IPS DF 6.9 (cell line): ENCODE measurements at regions not wholly inside any gene's neighbourhood (a gene's known extent, or its start where the extent isn't known, plus 50 kb on each side); places are given as distances from the start of the nearest gene placed in this dataset.

Experiments
- DNase-seq: peaks from one replicate; pipeline ENCODE4 v3.0.0-alpha.2; 2013; ENCODE audit warnings: low read depth, low spot score
- H3K27ac ChIP-seq: one replicate; pipeline ENCODE4 v1.5.1; 2013; ENCODE audit warnings: low read length, control low read depth
- H3K27me3 ChIP-seq: 2 replicates; pipeline ENCODE4 v1.6.1; 2013; ENCODE audit warnings: mild to moderate bottlenecking, low read length; ENCODE audit not compliant: control insufficient read depth, insufficient read depth
- H3K36me3 ChIP-seq: 2 replicates; pipeline ENCODE4 v1.6.1; 2013; ENCODE audit warnings: low read length; ENCODE audit not compliant: control insufficient read depth, insufficient read depth
- H3K4me1 ChIP-seq: 2 replicates; pipeline ENCODE4 v1.6.1; 2013; ENCODE audit warnings: low read length; ENCODE audit not compliant: control insufficient read depth, insufficient read depth
- H3K4me3 ChIP-seq: 2 replicates; pipeline ENCODE4 v1.5.1; 2013; ENCODE audit warnings: mild to moderate bottlenecking, low read length
- H3K9me3 ChIP-seq: 2 replicates; pipeline ENCODE4 v1.6.1; 2013; ENCODE audit warnings: low read length, inconsistent platforms; ENCODE audit not compliant: control insufficient read depth, insufficient read depth
- WGBS: extraction: QIAGEN DNeasy Blood & Tissue Kit; methylation state at CpG from one replicate; pipeline ENCODE4 v1.1.7; 2013; ENCODE audit warnings: mixed read lengths, missing lambda C conversion rate; ENCODE audit not compliant: insufficient read length, insufficient coverage; 5-methylcytosine and 5-hydroxymethylcytosine counted together

DNA sequence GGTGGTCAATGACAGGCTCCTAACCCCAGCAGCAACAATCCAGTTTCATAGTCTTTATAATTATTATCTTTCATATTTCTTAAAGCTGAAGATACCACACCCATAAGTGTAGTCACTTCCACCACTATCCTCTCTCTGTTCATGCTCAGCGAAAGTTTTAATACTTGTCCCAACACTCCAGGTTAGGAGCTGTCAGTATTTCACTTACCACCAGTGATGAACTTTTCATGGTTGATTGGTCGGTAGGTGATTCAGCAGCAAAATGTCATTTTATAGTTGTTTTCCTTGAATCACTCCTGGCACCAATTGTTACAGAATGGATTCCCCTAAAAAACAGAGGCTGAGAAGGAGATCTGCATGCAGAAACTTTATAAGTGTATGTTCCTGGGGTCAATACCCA, 324.9 kb downstream of the CCDC85A start:
- DNase-seq: no peak
- no peak overlapping the region for H3K4me3 ChIP-seq
- H3K9me3 ChIP-seq: no peaks in the 10 kb centered on the region; the same call in 1 of the 2 replicates
- no peaks in the 10 kb centered on the region for H3K27me3 ChIP-seq
- no peak overlapping the region for H3K27ac ChIP-seq
- no CpG with 5 or more reads among the region's 2 CpGs for WGBS
- no peaks in the 10 kb centered on the region for H3K36me3 ChIP-seq
- H3K4me1 ChIP-seq: no peaks in the 10 kb centered on the region

DNA sequence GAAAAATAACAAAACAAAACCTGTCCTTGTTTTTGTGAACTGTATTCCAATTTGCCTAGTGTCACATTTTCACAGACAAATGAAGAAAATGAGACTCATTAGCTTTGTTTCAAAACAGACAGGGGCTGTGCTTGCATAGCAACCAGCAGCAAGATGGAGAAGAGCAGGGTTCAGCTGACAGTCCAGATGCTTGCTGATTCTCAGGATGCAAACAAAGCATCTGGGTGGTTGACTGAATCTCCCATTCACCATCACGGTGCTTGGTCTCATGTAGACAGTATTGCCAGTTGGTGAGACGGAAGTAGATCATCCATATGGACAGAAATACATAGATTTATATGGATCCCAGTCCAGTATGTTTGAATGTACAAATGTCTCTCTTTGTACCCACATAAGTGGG, 326.8 kb downstream of the CCDC85A start:
- H3K36me3 ChIP-seq: no peaks in the 10 kb centered on the region
- H3K9me3 ChIP-seq: no peaks in the 10 kb centered on the region; the same call in 1 of the 2 replicates
- no peak overlapping the region for H3K27ac ChIP-seq
- WGBS: no CpG with 5 or more reads among the region's 2 CpGs
- no peak for DNase-seq
- H3K4me3 ChIP-seq: no peak overlapping the region
- no peaks in the 10 kb centered on the region for H3K4me1 ChIP-seq
- no peaks in the 10 kb centered on the region for H3K27me3 ChIP-seq

- Histone ChIP-seq H3K4me3 (no peak overlapping the region), H3K9me3 (no peaks in the 10 kb centered on the region; the same call in 1 of the 2 replicates), H3K27ac (no peak overlapping the region), H3K4me1 (no peaks in the 10 kb centered on the region), H3K36me3 (no peaks in the 10 kb centered on the region), H3K27me3 (no peaks in the 10 kb centered on the region)
- no peak for DNase-seq
Measured at GRCh38 chr2:56515399-56515798, 331.6 kb downstream of the CCDC85A start.

DNA sequence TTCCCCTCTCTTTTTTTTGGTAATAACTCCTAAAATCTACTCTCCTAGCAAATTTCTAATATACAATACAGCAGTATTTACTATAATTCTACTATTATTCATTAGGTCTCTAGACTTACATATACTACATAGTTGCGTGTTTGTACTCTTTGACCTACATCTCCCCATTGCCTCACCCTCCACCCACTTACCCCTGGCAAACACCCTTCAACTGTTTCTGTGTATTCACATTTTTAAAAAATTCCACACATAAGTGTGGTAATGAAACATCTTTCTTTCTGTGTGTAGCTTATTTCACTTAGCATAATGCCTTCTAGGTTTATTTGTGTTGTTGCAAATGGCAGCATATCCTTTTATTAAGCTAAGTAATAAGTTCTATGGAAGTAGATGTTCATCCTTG, 336.0 kb downstream of the CCDC85A start:
- WGBS: no CpG with 5 or more reads among the region's 1 CpG

GRCh38 chr2:56522605-56523089, 338.9 kb downstream of the CCDC85A start:
- H3K4me3 ChIP-seq: no peak overlapping the region
- H3K9me3 ChIP-seq: no peaks in the 10 kb centered on the region
- DNase-seq: no peak
- H3K36me3 ChIP-seq: no peaks in the 10 kb centered on the region
- no peaks in the 10 kb centered on the region for H3K27me3 ChIP-seq
- no peak overlapping the region for H3K27ac ChIP-seq
- no peaks in the 10 kb centered on the region; the same call in 1 of the 2 replicates for H3K4me1 ChIP-seq
- no CpG with 5 or more reads among the region's 5 CpGs for WGBS

More for the DNA sequence above, 336.0 kb downstream of the CCDC85A start:
- Histone ChIP-seq H3K27me3 (no peaks in the 10 kb centered on the region), H3K4me1 (no peaks in the 10 kb centered on the region; the same call in 1 of the 2 replicates), H3K27ac (no peak overlapping the region), H3K4me3 (no peak overlapping the region), H3K9me3 (no peaks in the 10 kb centered on the region), H3K36me3 (no peaks in the 10 kb centered on the region)
- no peak for DNase-seq

DNA sequence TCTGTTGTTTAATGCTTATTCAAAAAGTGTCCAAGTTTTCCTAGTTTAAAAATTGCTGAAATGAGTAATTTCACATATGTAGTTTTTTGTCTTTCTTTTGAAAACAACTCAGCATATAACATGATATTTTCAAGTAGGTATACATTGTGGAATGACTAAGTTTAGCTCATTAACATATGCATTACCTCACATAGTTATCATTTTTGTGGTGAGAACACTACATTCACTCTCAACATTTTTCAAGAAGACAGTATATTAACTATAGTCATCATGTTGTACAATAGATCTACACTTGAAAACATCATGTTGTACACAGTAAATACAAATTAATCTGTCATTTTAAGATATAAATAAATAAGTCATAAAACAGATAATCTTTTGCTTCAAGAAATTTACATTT, 340.0 kb downstream of the CCDC85A start:
- DNase-seq: no peak
- Histone ChIP-seq H3K9me3 (no peaks in the 10 kb centered on the region), H3K4me3 (no peak overlapping the region), H3K27ac (no peak overlapping the region), H3K4me1 (no peaks in the 10 kb centered on the region; the same call in 1 of the 2 replicates), H3K27me3 (no peaks in the 10 kb centered on the region), H3K36me3 (no peaks in the 10 kb centered on the region)

DNA sequence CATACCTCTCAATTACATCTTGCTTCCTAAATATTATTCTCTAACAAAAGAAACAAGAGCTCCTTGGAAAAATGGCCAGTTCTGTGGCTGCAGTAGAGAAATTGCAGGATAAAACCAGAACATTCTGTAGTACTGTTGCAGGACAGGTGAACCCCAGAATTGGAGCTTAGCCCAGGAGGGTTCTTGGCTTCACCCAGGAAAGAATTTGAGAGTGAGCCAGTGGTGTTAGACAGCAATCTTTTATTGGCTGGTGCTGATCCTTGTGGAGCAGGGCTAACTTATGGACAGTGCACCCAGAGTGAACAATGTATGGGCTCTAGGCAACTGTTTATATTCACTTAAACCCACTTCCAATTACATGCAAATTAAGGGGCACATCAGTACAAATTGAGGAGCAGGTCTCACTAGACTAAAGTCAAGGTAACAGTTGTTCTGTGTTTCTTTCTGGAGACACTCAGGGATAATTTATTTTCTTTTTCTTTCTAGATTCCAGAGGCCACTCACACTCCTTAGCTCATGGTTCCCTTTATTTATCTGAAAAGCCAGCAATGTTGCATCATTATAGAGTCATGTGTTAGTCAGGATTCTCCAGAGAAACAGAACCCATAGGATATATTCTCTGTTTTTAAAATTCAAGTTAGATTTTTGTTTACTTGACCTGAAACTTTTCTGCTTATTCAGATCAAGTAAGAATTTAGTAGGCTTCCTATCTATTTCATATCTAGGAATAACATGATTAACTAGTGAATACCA, 348.1 kb downstream of the CCDC85A start:
- Histone ChIP-seq H3K27ac (no peak overlapping the region), H3K36me3 (no peaks in the 10 kb centered on the region), H3K4me1 (no peaks in the 10 kb centered on the region), H3K9me3 (no peaks in the 10 kb centered on the region), H3K27me3 (no peaks in the 10 kb centered on the region), H3K4me3 (no peak overlapping the region)
- DNase-seq: no peak

DNA sequence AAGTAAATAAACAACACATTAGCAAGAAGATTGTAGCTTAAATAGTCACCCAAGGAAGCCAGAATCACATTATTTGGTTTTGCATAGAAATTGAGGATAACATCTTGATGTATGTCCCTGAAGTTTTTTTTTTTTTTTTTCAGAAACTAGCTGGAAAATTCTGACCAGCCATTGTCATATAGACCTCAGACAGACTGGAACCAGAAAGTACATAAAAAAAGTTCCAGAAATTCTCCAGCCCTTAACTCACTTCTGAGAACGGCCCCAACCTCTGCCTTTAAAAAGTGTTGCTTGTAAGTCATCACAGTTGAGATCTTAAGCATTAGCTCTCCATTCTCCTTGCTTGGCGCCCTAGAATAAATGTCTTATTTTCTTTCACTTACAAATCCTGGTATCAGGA, 350.5 kb downstream of the CCDC85A start:
- no CpG with 5 or more reads among the region's 2 CpGs for WGBS
- Histone ChIP-seq H3K4me3 (no peak overlapping the region), H3K27ac (no peak overlapping the region), H3K27me3 (no peaks in the 10 kb centered on the region), H3K9me3 (no peaks in the 10 kb centered on the region), H3K36me3 (no peaks in the 10 kb centered on the region), H3K4me1 (no peaks in the 10 kb centered on the region)
- DNase-seq: no peak

- no peak for DNase-seq
- Histone ChIP-seq H3K27ac (no peak overlapping the region), H3K9me3 (no peaks in the 10 kb centered on the region), H3K4me3 (no peak overlapping the region), H3K4me1 (no peaks in the 10 kb centered on the region), H3K27me3 (no peaks in the 10 kb centered on the region), H3K36me3 (no peaks in the 10 kb centered on the region)
- WGBS: no CpG with 5 or more reads among the region's 3 CpGs
Measured at GRCh38 chr2:56537756-56538155, 354.0 kb downstream of the CCDC85A start.

DNA sequence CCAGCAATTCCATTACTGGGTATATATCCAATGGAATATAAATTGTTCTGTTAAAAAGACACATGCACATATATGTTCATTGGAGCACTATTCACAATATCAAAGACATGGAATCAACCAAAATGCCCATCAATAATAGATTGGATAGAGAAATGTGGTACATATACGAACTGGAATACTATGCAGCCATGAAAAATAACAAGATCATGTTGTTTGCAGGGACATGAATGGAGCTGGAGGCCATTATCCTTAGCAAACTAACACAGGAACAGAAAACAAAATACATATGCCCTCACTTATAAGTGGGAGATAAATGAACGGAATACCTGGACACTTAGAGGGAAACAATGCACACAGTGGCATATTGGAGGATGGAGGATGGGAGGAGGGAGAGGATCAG, 355.8 kb downstream of the CCDC85A start:
- Histone ChIP-seq H3K4me1 (no peaks in the 10 kb centered on the region), H3K9me3 (no peaks in the 10 kb centered on the region), H3K27ac (no peak overlapping the region), H3K4me3 (no peak overlapping the region), H3K36me3 (no peaks in the 10 kb centered on the region), H3K27me3 (no peaks in the 10 kb centered on the region)
- no peak for DNase-seq
- no CpG with 5 or more reads among the region's 2 CpGs for WGBS

DNA sequence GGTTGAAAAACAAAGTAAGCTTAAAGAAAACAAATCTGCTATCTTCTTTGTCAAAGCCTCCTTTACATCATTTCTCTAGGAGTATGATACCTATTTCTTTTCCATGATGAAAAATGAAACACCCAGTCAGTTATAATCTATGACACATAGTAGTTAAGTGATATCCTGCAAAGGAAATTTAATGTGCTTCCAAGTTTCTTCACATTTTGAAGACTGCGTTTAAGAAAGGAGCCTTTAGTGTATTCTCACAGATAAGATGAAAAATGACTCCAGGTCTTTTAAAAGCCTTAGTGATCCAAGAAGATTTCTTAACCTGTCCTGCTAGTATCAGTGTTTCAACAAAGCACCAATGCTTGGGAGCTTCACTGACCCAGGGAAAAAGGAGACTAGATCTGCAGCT, 356.7 kb downstream of the CCDC85A start:
- Histone ChIP-seq H3K4me3 (no peak overlapping the region), H3K36me3 (no peaks in the 10 kb centered on the region), H3K27me3 (no peaks in the 10 kb centered on the region), H3K4me1 (no peaks in the 10 kb centered on the region), H3K27ac (no peak overlapping the region), H3K9me3 (no peaks in the 10 kb centered on the region)
- WGBS: no CpG with 5 or more reads among the region's 1 CpG
- no peak for DNase-seq
